Lower leg skin (tissue), 4 donors: ENCODE measurements at regions not wholly inside any gene's neighbourhood (a gene's known extent, or its start where the extent isn't known, plus 50 kb on each side); places are given as distances from the start of the nearest gene placed in this dataset.

ENCODE experiments used
- DNase-seq, 2 donors: peaks; one replicate each; pipeline ENCODE4 v3.0.0-alpha.2; 2019; ENCODE audit warnings: low spot score in 2 of 2
- H3K4me3 ChIP-seq: fragments of 200-600 bp; sonication (generic); 2 replicates; pipeline ENCODE4 v1.5.1; 2017; ENCODE audit warnings: mild to moderate bottlenecking, low read depth; ENCODE audit not compliant: poor library complexity, severe bottlenecking
- CTCF ChIP-seq, 3 donors: fragments of 450-650 bp; IDR thresholded peaks; one replicate each; pipeline ENCODE4 v1.5.1; 2016; ENCODE audit warnings: antibody characterized with exemption in 3 of 3, mild to moderate bottlenecking in 3 of 3, moderate library complexity in 2 of 3
- POLR2A ChIP-seq, 2 donors: fragments of 450-650 bp; IDR thresholded peaks; one replicate each; pipeline ENCODE4 v1.6.1; 2016 to 2017; ENCODE audit warnings: antibody characterized with exemption in 2 of 2, mild to moderate bottlenecking in 1 of 2, moderate library complexity in 1 of 2
- WGBS, 2 donors: methylation state at CpG; one replicate each; pipeline ENCODE4 v1.1.5; 2018; 5-methylcytosine and 5-hydroxymethylcytosine counted together
- intact Hi-C: fragments of 100-400 bp; cut with DNase I; formaldehyde crosslinking; loops from one replicate; pipeline ENCODE4 v1.15.0; 2023; ENCODE audit warnings: low total_unique reads

GRCh38 chr7:131148708-131149428 is 178.8 kb upstream of the MKLN1 start:
- intact Hi-C loops: no loop called here
- TF ChIP-seq CTCF (IDR thresholded peaks at IDR 0.05) (no peak), POLR2A (IDR thresholded peaks at IDR 0.05) (no peak)
- no peak overlapping the region for H3K4me3 ChIP-seq
- 80 to 86% methylated on average over 10 of the region's 10 CpGs for WGBS, 2 donors
- no peak for DNase-seq

- H3K4me3 ChIP-seq: no peak overlapping the region
- intact Hi-C loops: no loop called here
- no peak for DNase-seq
- no peak for TF ChIP-seq CTCF (IDR thresholded peaks at IDR 0.05)
- TF ChIP-seq POLR2A (IDR thresholded peaks at IDR 0.05): no peak
Observed at GRCh38 chr7:131149429-131149773, 178.3 kb upstream of the MKLN1 start.

- no peak for DNase-seq
- no peak overlapping the region for H3K4me3 ChIP-seq
- intact Hi-C loops: no loop called here
- TF ChIP-seq POLR2A (IDR thresholded peaks at IDR 0.05): no peak
- no peak for TF ChIP-seq CTCF (IDR thresholded peaks at IDR 0.05)
- WGBS, 2 donors: 76 to 86% methylated on average over 4 of the region's 4 CpGs
Observed at GRCh38 chr7:131149840-131150239, 177.8 kb upstream of the MKLN1 start.

- TF ChIP-seq POLR2A (IDR thresholded peaks at IDR 0.05) (no peak), CTCF (IDR thresholded peaks at IDR 0.05) (no peak)
- intact Hi-C loops: no loop called here
- 34 to 45% methylated on average over 3 of the region's 3 CpGs for WGBS, 2 donors
- no peak overlapping the region for H3K4me3 ChIP-seq
- DNase-seq: no peak
Observed at GRCh38 chr7:131151034-131151433, 176.6 kb upstream of the MKLN1 start.

- TF ChIP-seq CTCF (IDR thresholded peaks at IDR 0.05) (no peak), POLR2A (IDR thresholded peaks at IDR 0.05) (no peak)
- no peak overlapping the region for H3K4me3 ChIP-seq
- intact Hi-C loops: no loop called here
- DNase-seq: no peak
Observed at GRCh38 chr7:131152766-131153165, 174.9 kb upstream of the MKLN1 start.

GRCh38 chr7:131154380-131154779 is 173.3 kb upstream of the MKLN1 start:
- intact Hi-C loops: no loop called here
- no peak for DNase-seq
- H3K4me3 ChIP-seq: no peak overlapping the region
- no peak for TF ChIP-seq POLR2A (IDR thresholded peaks at IDR 0.05)
- no peak for TF ChIP-seq CTCF (IDR thresholded peaks at IDR 0.05)
